Neuron (in vitro differentiated cells): ENCODE measurements at regions not wholly inside any gene's neighbourhood (a gene's known extent, or its start where the extent isn't known, plus 50 kb on each side); places are given as distances from the start of the nearest gene placed in this dataset.

Experiments
- H2AFZ ChIP-seq: one replicate; pipeline ENCODE4 v1.6.1; 2013; ENCODE audit warnings: low read depth, mild to moderate bottlenecking, inconsistent platforms, low read length, moderate library complexity
- H3K27me3 ChIP-seq: one replicate; pipeline ENCODE4 v1.6.1; 2013; ENCODE audit warnings: low read length; ENCODE audit not compliant: insufficient read depth
- H3K36me3 ChIP-seq: one replicate; pipeline ENCODE4 v1.6.1; 2013; ENCODE audit warnings: low read length; ENCODE audit not compliant: insufficient read depth
- H3K4me1 ChIP-seq: one replicate; pipeline ENCODE4 v1.6.1; 2013; ENCODE audit warnings: low read length; ENCODE audit not compliant: insufficient read depth
- H3K4me3 ChIP-seq: 2 replicates; pipeline ENCODE4 v1.5.1; 2013; ENCODE audit warnings: mild to moderate bottlenecking, low read length, moderate library complexity
- H3K9me3 ChIP-seq: one replicate; pipeline ENCODE4 v1.6.1; 2013; ENCODE audit warnings: low read length

DNA sequence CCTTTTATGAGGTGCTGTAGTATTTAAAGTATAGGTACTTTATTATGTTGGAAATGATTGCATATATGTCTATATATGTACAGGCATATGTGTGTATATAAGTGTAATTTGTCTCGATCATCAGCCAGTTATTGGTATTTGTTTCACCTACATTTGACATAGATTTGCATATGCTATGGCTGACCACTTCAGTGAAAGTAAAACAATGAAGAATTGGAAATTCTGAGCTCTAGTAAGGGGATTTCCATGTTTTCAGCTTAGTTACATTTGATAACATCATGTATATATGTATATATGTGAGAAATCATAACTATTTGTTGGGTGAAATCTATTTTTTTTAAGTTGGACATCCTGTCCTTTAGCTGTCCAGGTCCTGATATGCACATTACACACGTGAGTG is 1303.9 kb downstream of the EFNB2 start:
- Histone ChIP-seq H2AFZ (no peak overlapping the region), H3K4me1 (no peaks in the 10 kb centered on the region), H3K36me3 (no peaks in the 10 kb centered on the region), H3K27me3 (no peaks in the 10 kb centered on the region), H3K9me3 (peaks cover 5% of the 10 kb centered on the region), H3K4me3 (no peak overlapping the region)

DNA sequence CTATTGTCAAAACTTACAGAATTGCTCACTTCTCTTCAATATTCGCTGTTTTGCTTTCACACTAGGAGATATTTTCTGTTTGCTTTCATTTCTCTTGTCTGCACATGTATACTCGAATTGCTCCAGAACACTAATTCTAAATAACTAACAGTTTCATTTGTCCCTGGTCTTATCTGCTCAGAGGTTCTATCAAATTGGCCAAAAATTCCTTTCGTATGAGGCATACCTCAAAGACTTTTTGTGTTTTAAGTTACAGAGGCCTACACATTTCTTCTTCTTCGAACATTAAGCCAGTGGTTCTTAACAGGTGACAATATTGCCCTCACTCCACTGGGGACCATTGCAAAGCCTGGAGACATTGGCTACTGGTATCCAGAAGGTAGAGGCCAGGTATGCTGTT is 1314.6 kb downstream of the EFNB2 start:
- Histone ChIP-seq H3K4me3 (no peak overlapping the region), H2AFZ (no peak overlapping the region), H3K4me1 (no peaks in the 10 kb centered on the region), H3K27me3 (no peaks in the 10 kb centered on the region), H3K9me3 (no peaks in the 10 kb centered on the region), H3K36me3 (no peaks in the 10 kb centered on the region)

DNA sequence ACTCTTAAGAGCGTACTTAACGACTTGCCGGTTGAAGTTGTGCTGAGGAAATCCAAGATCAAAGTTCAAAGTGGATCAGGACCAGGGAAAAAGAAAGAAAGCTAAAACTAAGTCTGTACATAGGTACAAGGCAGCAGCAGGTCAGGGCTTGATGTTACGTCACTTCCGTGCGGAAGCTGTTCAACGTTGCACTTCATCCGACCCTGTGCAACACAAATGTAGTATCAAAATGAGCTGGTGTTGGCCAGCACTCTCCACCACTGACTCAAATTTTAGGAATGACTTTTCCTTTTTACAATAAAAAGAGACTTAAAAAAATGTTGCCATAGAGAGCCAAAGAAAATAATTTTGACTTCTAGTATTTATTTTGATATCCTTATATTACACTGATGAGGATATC is 1315.4 kb downstream of the EFNB2 start:
- no peaks in the 10 kb centered on the region for H3K27me3 ChIP-seq
- no peaks in the 10 kb centered on the region for H3K36me3 ChIP-seq
- H3K9me3 ChIP-seq: no peaks in the 10 kb centered on the region
- no peak overlapping the region for H2AFZ ChIP-seq
- no peak overlapping the region for H3K4me3 ChIP-seq
- H3K4me1 ChIP-seq: no peaks in the 10 kb centered on the region

DNA sequence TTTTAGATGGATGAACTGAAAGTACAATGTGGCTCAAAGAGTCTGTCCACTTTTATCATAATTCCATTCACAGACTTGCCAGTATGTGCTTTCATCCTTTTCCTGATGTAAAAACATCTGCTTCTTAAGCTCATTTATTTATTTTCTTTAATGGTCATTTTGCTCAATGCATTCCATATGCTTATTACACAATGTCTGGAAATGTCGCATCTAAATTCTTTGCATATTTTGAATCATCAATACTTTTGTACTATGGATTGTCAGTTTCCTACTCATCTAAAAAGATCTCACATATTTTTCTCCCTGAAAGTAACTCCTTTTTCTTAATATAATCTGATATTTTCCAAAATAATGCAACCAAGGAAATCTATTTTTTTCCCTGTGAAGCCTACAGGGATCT is 1315.8 kb downstream of the EFNB2 start:
- H3K4me3 ChIP-seq: no peak overlapping the region
- H3K36me3 ChIP-seq: no peaks in the 10 kb centered on the region

DNA sequence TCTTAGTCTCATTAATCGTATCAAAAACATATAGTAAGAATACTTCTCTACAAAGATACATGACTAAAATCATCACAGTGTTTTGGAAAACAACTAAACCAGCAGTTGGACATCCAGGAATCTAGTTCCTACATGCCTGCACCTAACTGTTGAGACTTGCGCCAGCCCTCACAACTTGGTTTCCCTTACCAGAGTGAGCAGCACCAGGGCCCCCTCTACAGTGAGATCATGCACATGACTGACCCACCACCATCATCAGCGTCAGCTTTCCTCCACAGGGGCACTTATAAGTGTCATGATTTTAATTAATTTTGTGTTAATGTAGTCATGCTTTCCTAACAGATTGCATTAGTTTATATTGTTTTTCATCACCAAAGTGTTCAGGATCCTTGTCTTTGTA is 1322.0 kb downstream of the EFNB2 start:
- Histone ChIP-seq H3K36me3 (no peaks in the 10 kb centered on the region), H3K9me3 (no peaks in the 10 kb centered on the region), H2AFZ (no peak overlapping the region), H3K4me3 (no peak overlapping the region), H3K27me3 (no peaks in the 10 kb centered on the region), H3K4me1 (no peaks in the 10 kb centered on the region)

More for the DNA sequence above, 1315.8 kb downstream of the EFNB2 start:
- Histone ChIP-seq H3K9me3 (no peaks in the 10 kb centered on the region), H2AFZ (no peak overlapping the region), H3K27me3 (no peaks in the 10 kb centered on the region), H3K4me1 (no peaks in the 10 kb centered on the region)

DNA sequence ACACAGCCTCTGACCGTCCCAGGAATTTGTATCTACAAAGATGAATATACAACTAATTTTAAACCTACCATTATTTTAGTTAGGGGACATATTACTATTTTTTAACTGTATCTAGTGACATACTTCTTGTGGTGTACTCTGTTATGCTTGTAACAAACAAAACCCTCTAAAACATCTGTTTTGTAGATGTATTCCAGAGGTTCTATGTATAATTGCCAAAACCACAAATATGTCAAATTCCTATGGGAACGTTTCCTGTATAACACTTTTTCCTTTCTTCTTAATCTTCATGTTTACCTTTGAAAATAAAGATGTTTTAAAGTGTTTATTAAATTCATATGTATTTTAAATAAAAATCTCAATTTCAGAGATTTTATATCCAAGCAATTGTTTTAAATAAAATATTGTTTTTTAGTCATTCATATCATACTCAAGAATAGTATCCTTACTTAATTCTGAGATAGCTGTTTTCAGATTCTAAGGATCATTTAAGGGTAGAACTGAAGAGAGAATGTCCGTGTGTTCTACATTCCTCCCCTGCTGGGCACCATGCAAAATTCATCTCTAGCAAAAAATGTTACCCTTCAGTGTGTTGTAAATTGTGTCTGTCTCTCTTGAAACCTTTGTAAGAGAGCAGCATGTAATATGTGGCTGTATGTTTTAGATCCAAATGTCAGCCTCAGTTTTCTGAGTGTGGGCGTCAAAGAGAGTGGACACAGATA is 1327.7 kb downstream of the EFNB2 start:
- H3K4me3 ChIP-seq: no peak overlapping the region

GRCh38 chr13:105202354-105202753 is 1333.1 kb downstream of the EFNB2 start:
- Histone ChIP-seq H3K4me3 (no peak overlapping the region), H3K36me3 (no peaks in the 10 kb centered on the region), H3K4me1 (peaks cover 3% of the 10 kb centered on the region), H3K27me3 (no peaks in the 10 kb centered on the region), H3K9me3 (no peaks in the 10 kb centered on the region), H2AFZ (no peak overlapping the region)

More for the DNA sequence above, 1327.7 kb downstream of the EFNB2 start:
- Histone ChIP-seq H3K4me1 (no peaks in the 10 kb centered on the region), H3K9me3 (no peaks in the 10 kb centered on the region), H3K36me3 (no peaks in the 10 kb centered on the region), H3K27me3 (no peaks in the 10 kb centered on the region), H2AFZ (no peak overlapping the region)

DNA sequence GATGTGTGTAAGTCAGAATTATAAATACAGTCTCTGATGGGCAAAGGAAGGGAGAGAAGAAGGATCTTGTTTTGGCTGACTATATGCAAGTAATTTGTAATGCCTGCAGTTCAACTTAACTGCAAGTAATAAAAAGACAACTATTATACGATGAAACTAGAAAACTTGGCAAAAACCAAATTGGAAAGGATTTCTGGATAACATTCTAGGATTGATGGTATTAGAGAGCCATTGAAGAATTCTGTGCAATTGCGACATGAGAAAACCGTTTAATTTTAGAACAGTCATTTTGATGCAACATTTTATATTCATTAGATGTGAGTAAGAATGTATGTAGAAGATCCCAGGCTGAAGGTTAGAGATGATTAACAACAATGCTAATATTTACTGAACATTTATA is 1334.1 kb downstream of the EFNB2 start:
- Histone ChIP-seq H3K9me3 (no peaks in the 10 kb centered on the region), H3K4me3 (no peak overlapping the region), H3K27me3 (no peaks in the 10 kb centered on the region), H2AFZ (no peak overlapping the region), H3K36me3 (no peaks in the 10 kb centered on the region), H3K4me1 (peaks cover 3% of the 10 kb centered on the region)

GRCh38 chr13:105200181-105200580 is 1335.3 kb downstream of the EFNB2 start:
- H2AFZ ChIP-seq: no peak overlapping the region
- no peak overlapping the region for H3K4me3 ChIP-seq
- H3K27me3 ChIP-seq: no peaks in the 10 kb centered on the region
- H3K9me3 ChIP-seq: no peaks in the 10 kb centered on the region
- peaks cover 8% of the 10 kb centered on the region for H3K4me1 ChIP-seq
- H3K36me3 ChIP-seq: no peaks in the 10 kb centered on the region

- Histone ChIP-seq H3K27me3 (no peaks in the 10 kb centered on the region), H2AFZ (no peak overlapping the region), H3K4me1 (peaks cover 5% of the 10 kb centered on the region), H3K36me3 (no peaks in the 10 kb centered on the region), H3K4me3 (no peak overlapping the region), H3K9me3 (no peaks in the 10 kb centered on the region)
Measured at GRCh38 chr13:105196052-105196451, 1339.4 kb downstream of the EFNB2 start.

DNA sequence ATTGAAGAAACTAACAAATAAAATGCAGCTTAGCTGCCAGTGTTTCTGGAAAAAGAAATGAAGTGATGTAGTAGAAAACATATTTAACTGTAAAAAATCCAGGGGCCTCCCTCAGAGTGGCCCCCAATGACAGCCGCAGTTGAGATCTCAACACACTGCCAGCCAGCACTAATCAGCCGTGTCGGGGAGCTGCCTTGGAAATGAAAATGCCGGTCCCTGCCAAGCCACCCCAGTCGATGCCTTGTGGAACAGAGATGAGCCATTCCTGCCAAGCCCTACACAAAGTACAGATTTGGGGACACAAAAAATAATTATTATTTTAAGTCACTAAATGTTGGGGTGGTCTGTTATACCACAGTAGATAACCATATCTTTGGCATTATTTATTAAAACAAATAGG is 1342.4 kb downstream of the EFNB2 start:
- Histone ChIP-seq H2AFZ (no peak overlapping the region), H3K4me1 (peaks cover 5% of the 10 kb centered on the region), H3K27me3 (no peaks in the 10 kb centered on the region), H3K4me3 (no peak overlapping the region), H3K9me3 (no peaks in the 10 kb centered on the region), H3K36me3 (no peaks in the 10 kb centered on the region)

DNA sequence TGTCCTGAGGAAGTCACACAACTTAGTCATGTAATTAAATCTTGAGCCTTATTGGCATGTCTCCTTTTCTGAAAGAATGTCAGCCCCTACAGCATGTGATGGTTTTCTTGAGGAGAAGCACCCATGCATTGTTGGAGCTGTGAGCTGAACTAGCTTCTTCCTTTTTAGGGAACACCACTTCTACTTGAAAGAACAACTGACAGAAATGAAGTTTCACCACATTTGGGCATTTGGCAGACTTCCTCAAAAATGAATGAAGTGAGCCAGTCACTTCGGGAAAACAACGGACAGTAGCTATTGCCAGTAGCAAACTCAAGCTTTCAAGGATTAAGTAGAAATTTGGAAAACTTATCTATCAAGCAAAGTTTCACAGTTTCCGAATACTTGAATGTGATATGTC is 1351.3 kb downstream of the EFNB2 start:
- H3K9me3 ChIP-seq: no peaks in the 10 kb centered on the region

GRCh38 chr13:105177265-105177900 is 1358.1 kb downstream of the EFNB2 start:
- no peaks in the 10 kb centered on the region for H3K4me1 ChIP-seq
- H3K36me3 ChIP-seq: no peaks in the 10 kb centered on the region
- H3K9me3 ChIP-seq: no peaks in the 10 kb centered on the region
- H3K4me3 ChIP-seq: no peak overlapping the region
- H3K27me3 ChIP-seq: no peaks in the 10 kb centered on the region
- H2AFZ ChIP-seq: no peak overlapping the region

More for the DNA sequence above, 1351.3 kb downstream of the EFNB2 start:
- H2AFZ ChIP-seq: no peak overlapping the region
- no peaks in the 10 kb centered on the region for H3K4me1 ChIP-seq
- no peaks in the 10 kb centered on the region for H3K36me3 ChIP-seq
- no peak overlapping the region for H3K4me3 ChIP-seq
- H3K27me3 ChIP-seq: no peaks in the 10 kb centered on the region

DNA sequence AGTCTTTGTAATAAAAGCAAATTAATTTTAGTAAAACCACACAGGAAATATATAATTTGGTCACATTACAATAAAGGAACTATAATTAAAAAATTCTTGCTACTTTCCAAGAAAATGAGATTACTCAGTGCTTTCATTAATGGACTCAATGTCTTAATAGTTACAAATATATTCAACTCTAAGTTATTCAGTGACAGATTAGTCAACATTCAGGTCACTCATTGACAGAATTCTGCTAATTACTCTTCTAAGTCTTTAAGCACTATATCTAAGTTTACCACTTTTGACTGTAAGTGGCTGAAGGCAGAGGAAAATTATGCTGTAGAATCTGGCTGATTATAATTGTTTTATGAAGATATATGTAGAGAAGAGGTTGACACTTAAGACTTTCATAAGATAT is 1365.0 kb downstream of the EFNB2 start:
- H3K9me3 ChIP-seq: no peaks in the 10 kb centered on the region
- no peaks in the 10 kb centered on the region for H3K36me3 ChIP-seq
- no peak overlapping the region for H3K4me3 ChIP-seq
- H3K4me1 ChIP-seq: no peaks in the 10 kb centered on the region
- H3K27me3 ChIP-seq: no peaks in the 10 kb centered on the region
- no peak overlapping the region for H2AFZ ChIP-seq
